GM12872 (cell line): ENCODE measurements at regions not wholly inside any gene's neighbourhood (a gene's known extent, or its start where the extent isn't known, plus 50 kb on each side); places are given as distances from the start of the nearest gene placed in this dataset.

Experiments
- CTCF ChIP-seq: IDR thresholded peaks from 3 replicates; pipeline ENCODE4 v1.5.1; 2011; ENCODE audit warnings: low read depth, mild to moderate bottlenecking, low read length, moderate library complexity; ENCODE audit not compliant: insufficient read depth

GRCh38 chr13:31631071-31631470 lies 108.3 kb upstream of the RXFP2 start:
- no peak for TF ChIP-seq CTCF

- TF ChIP-seq CTCF: no peak
Measured at GRCh38 chr13:31631746-31632145, 107.6 kb upstream of the RXFP2 start.

GRCh38 chr13:31638577-31638976 lies 100.7 kb upstream of the RXFP2 start:
- TF ChIP-seq CTCF: no peak

GRCh38 chr13:31639443-31640163 lies 99.7 kb upstream of the RXFP2 start:
- TF ChIP-seq CTCF: no peak

GRCh38 chr13:31649766-31650165 lies 89.6 kb upstream of the RXFP2 start:
- no peak for TF ChIP-seq CTCF

- no peak for TF ChIP-seq CTCF
Measured at GRCh38 chr13:31653730-31654129, 85.6 kb upstream of the RXFP2 start.

- no peak for TF ChIP-seq CTCF
Measured at GRCh38 chr13:31663880-31664585, 75.3 kb upstream of the RXFP2 start.
